ENCODE measurements at regions not wholly inside any gene's neighbourhood (a gene's known extent, or its start where the extent isn't known, plus 50 kb on each side); places are given as distances from the start of the nearest gene placed in this dataset.

- POLR2A ChIA-PET: interaction anchor here (0.5 to 1.2 kb wide), 2 partner anchors 10 to 108 kb away, joined by 3 read pairs; no protein-coding TSS in a partner anchor
- DNase-seq (ENCODE audit: extremely low read depth in 1 of 4, low spot score in 3 of 4) (no peak), ATAC-seq (no peak), FAIRE-seq (no peak)
- CTCF ChIA-PET (ENCODE audit: low intra/inter-chr PET ratio): no interaction called here
- H3K27ac ChIP-seq (ENCODE audit: extremely low read depth, low read depth, low read length): no peak overlapping the region
- BruUV-seq (replicated peaks): no TSS peak
- H3K9ac ChIP-seq (ENCODE audit: insufficient read depth in 1 of 2, low read depth in 2 of 2, low read length in 2 of 2): no peak overlapping the region
- H3K4me2 ChIP-seq (ENCODE audit: insufficient read depth, low read length): no peak overlapping the region
- intact Hi-C loops (cut with micrococcal nuclease) (no loop called here), in situ Hi-C loops (cut with MboI) (no loop called here)
- WGBS (ENCODE audit: insufficient coverage, low coverage, missing lambda C conversion rate): 1% methylated on average over 9 of the region's 9 CpGs
- H4K20me1 ChIP-seq (replicated peaks; ENCODE audit: control insufficient read depth, insufficient read depth, low read length): no peaks in the 10 kb centered on the region
- no peaks in the 10 kb centered on the region; the same call in 1 of the 2 replicates for H3K9me3 ChIP-seq (replicated peaks; ENCODE audit: control insufficient read depth, insufficient read depth, low read depth, low read length)
- no peak overlapping the region for H3K4me3 ChIP-seq
- no peaks in the 10 kb centered on the region for H3K79me2 ChIP-seq (ENCODE audit: control insufficient read depth, insufficient read depth, low read length)
- H3K9me1 ChIP-seq (ENCODE audit: control insufficient read depth, insufficient read depth, low read length): no peaks in the 10 kb centered on the region
- peaks cover 0 to 12% of the 10 kb centered on the region in 2 experiments; a peak in 2 of 5 replicates for H3K4me1 ChIP-seq (replicated peaks in 1 of 2; ENCODE audit: control insufficient read depth in 2 of 2, insufficient read depth in 2 of 2, low read length in 2 of 2)
- H2AFZ ChIP-seq (ENCODE audit: low read depth, low read length): no peak overlapping the region
- H3K27me3 ChIP-seq (ENCODE audit: control insufficient read depth in 2 of 2, insufficient read depth in 2 of 2, low read length in 2 of 2): peaks cover 18 to 64% of the 10 kb centered on the region in 2 experiments; a peak in 3 of 5 replicates
- H3K36me3 ChIP-seq (ENCODE audit: control insufficient read depth, insufficient read depth, low read length): no peaks in the 10 kb centered on the region
- no peak for TF ChIP-seq CBX3 (IDR thresholded peaks at IDR 0.05; ENCODE audit: borderline replicate concordance in 1 of 2, low read length in 2 of 2)
- no peak for TF ChIP-seq DMBX1 (CRISPR knock-in tag; IDR thresholded peaks at IDR 0.05; ENCODE audit: borderline replicate concordance)
- no peak for TF ChIP-seq CUX1 (CRISPR knock-in tag; IDR thresholded peaks at IDR 0.05)
- TF ChIP-seq HMBOX1 (IDR thresholded peaks at IDR 0.05): no peak
- no peak for TF ChIP-seq PRPF4 (IDR thresholded peaks at IDR 0.05; ENCODE audit: insufficient read depth, low read depth, low read length, poor library complexity, severe bottlenecking)
- TF ChIP-seq DNMT1 (IDR thresholded peaks at IDR 0.05): no peak
- no peak for TF ChIP-seq SLC30A9 (CRISPR knock-in tag; IDR thresholded peaks at IDR 0.05)
- TF ChIP-seq CREB1 (IDR thresholded peaks at IDR 0.05): no peak
- no peak for TF ChIP-seq CREB1 (CRISPR knock-in tag; IDR thresholded peaks at IDR 0.05)
- TF ChIP-seq PATZ1 (CRISPR knock-in tag; IDR thresholded peaks at IDR 0.05; ENCODE audit: borderline replicate concordance): no peak
- no peak for TF ChIP-seq NFYB (IDR thresholded peaks at IDR 0.05; ENCODE audit: extremely low read depth, insufficient read length)
- TF ChIP-seq PHB2 (IDR thresholded peaks at IDR 0.05; ENCODE audit: low read depth): no peak
- no peak for TF ChIP-seq ADNP (tag; IDR thresholded peaks at IDR 0.05)
- TF ChIP-seq POLR3A (IDR thresholded peaks at IDR 0.05; ENCODE audit: borderline replicate concordance, extremely low read depth, insufficient read depth, insufficient read length): no peak
Measured at GRCh38 chr4:7136351-7136750, 56.0 kb upstream of the SORCS2 start.

Data from K562 (cell line).